T-helper 17 cell (primary cell): ENCODE measurements at regions not wholly inside any gene's neighbourhood (a gene's known extent, or its start where the extent isn't known, plus 50 kb on each side); places are given as distances from the start of the nearest gene placed in this dataset.

ENCODE experiments used
- ATAC-seq: fragments of 150-1000 bp; cut with Tn5 transposase; 2 replicates; pipeline ENCODE4 v1.10.0; 2021; ENCODE audit warnings: mild to moderate bottlenecking, moderate library complexity
- DNase-seq, 3 donors: peaks; one replicate each; pipeline versions ENCODE4 v3.0.0 to v3.0.0-alpha.2; 2020 to 2021
- H3K9me3 ChIP-seq: one replicate; pipeline ENCODE4 v1.7.0; 2013; ENCODE audit warnings: low read length, mild to moderate bottlenecking; ENCODE audit not compliant: control insufficient read depth, poor library complexity, severe bottlenecking
- H3K27ac Mint-ChIP-seq: one replicate; pipeline ENCODE4 v1.8.0; 2022; ENCODE audit warnings: mild to moderate bottlenecking, moderate library complexity, mixed read lengths
- H3K27me3 Mint-ChIP-seq: one replicate; pipeline ENCODE4 v1.8.0; 2022; ENCODE audit warnings: mixed read lengths
- H3K36me3 Mint-ChIP-seq: one replicate; pipeline ENCODE4 v1.8.0; 2022; ENCODE audit warnings: low read depth, mixed read lengths
- H3K4me1 Mint-ChIP-seq: one replicate; pipeline ENCODE4 v1.8.0; 2022; ENCODE audit warnings: mild to moderate bottlenecking, mixed read lengths
- H3K4me3 Mint-ChIP-seq: one replicate; pipeline ENCODE4 v1.8.0; 2022; ENCODE audit warnings: mild to moderate bottlenecking, moderate library complexity, mixed read lengths

- H3K27ac Mint-ChIP-seq: no peak overlapping the region
- no peaks in the 10 kb centered on the region for H3K9me3 ChIP-seq
- ATAC-seq (no peak), DNase-seq (no peak)
- peaks cover 3% of the 10 kb centered on the region for H3K4me1 Mint-ChIP-seq
- H3K4me3 Mint-ChIP-seq: no peak overlapping the region
- peaks cover 50% of the 10 kb centered on the region for H3K27me3 Mint-ChIP-seq
- no peaks in the 10 kb centered on the region for H3K36me3 Mint-ChIP-seq
Measured at GRCh38 chr13:31027136-31027535, 94.7 kb downstream of the TEX26 start.
